Ureter (tissue), 1 donor: ENCODE measurements at regions not wholly inside any gene's neighbourhood (a gene's known extent, or its start where the extent isn't known, plus 50 kb on each side); places are given as distances from the start of the nearest gene placed in this dataset.
"Not testable (repeated sequence)": the region's sequence is repeated elsewhere in the genome, so short reads cannot be mapped to it uniquely, and the experiment has no call there.

ENCODE experiments used
- DNase-seq: peaks from one replicate; pipeline ENCODE4 v3.0.0-alpha.2; 2020; ENCODE audit warnings: low spot score
- donor health status: DM: yes; HTN: yes; CAD: no.

DNA sequence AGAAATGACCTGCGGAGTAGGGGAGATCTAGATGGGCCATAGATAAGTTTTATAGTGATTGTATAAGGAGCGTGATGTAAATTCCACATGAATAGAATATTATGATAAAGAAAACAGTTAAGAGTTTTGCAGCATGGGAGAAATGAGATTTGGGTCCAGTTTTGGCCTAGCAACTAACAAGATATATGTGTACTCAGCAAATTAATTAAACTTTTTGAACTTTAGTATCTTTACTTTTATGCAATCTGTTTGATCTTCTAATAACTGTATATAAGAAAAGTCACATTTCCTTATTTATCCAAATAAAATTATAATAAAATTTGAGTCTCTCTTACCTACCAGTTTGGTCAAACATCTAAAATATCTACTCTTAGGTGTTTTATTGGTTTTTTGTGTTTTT, 1011.8 kb upstream of the NCAM2 start:
- DNase-seq: no peak

DNA sequence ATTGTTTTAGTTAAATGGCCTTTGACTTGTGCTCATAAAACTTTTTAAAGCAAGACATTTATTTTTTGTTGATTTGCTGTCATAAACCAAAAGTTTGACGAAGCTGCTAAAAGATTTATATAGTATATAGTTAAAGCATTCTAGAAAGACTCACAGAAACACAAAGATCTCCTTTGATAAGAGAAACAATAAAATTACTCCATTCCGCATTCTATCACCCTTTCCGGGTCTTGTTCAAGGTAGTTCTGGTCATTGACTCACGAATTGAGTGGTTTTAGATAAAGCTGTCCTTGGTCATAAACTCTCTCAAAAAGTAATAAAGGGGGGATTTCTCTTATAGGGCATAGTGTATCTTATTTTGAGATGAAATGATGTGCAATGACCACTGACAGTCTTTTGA, 1010.5 kb upstream of the NCAM2 start:
- no peak for DNase-seq

DNA sequence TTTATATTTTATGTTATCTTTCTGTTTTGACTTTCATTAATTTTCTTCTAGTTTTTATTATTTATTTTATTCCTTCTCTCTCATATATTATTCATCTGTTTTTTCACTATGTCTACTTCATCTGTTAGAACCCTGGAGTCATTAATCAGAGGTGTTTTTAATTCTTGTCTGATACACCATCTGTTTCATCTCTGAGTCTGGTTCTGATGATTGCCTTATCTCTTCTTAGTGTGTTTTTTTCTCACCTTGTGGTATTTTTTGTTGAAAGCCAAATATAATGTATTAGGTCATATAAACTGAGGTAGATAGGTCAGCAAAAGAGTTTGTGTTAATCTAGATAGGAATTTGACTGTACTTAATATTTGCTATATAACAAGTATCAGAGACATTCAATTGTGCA, 1005.7 kb upstream of the NCAM2 start:
- DNase-seq: no peak

GRCh38 chr21:19993268-19993667, 1004.9 kb upstream of the NCAM2 start:
- DNase-seq: no peak

DNA sequence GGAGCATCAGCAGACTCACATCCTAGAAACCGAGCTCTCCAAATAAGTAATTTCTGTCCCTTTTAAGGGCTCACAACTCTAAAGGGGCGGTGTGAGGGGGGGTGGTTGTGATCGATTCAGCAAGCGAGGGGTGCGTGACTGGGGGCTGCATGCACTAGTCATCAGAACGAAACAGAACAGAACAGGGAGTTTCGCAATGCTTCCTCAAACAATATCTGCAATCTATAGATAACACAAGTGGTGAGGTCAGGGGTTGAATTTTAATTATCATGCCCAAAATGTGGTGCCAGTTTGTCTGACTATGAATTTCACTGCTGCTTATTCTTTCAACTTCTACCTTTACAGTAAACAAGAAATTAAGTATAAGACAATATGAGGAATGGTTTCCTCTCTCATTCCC, 1003.0 kb upstream of the NCAM2 start:
- DNase-seq: no peak

DNA sequence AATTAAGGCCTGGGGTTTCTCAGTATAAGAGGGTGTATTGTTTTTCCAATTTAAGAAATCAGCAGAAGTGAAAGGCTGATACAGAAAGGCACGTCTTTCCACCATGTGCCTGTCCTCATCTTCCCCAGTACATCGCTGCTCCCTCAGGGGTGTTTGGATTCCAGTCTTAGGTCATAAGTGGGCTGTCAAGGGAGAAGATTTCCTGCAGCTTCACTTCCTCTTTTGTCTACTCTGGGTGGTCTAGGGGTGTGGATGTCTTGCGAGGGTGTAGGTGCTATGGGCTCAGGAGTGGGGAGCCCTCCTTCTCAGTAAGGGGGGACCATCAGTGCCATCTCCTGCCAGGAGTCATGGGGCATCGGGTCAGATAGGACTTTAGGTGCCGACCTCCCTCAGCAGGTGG, 999.8 kb upstream of the NCAM2 start:
- DNase-seq: no peak

DNA sequence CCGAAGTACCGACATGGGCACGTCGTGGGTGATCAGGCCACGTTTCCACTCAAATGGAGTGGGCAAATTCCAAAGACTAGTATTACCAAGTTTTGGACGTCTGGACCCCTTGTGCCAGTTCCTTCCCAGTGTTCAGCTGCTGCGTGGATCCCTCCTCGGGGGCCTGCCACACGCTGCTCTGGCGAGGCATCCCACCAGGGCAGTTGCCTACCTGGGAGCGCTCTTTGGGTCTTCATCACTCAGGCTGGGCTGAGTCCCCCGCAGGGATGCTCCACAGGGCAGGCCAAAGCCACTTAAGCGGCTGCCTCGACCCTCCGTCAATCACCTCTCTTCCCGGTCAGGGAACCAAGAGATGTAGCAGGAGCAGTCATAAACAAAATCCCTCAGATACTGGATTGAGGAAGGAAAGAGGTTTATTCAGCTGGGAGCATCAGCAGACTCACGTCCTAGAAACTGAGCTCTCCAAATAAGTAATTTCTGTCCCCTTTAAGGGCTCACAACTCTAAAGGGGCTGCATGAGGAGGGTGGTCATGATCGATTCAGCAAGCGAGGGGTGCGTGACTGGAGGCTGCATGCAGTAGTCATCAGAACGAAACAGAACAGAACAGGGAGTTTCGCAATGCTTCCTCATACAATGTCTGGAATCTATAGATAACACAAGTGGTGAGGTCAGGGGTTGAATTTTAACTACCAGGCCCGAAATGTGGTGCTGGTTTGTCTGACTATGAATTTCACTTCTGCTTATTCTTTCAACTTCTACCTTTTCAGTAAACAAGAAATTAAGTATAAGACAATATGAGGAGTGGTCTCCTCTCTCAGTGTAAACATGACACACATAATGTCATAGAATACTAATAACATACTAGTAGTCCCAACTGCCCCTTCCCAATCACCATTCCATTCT, 998.6 kb upstream of the NCAM2 start:
- DNase-seq: no peak

DNA sequence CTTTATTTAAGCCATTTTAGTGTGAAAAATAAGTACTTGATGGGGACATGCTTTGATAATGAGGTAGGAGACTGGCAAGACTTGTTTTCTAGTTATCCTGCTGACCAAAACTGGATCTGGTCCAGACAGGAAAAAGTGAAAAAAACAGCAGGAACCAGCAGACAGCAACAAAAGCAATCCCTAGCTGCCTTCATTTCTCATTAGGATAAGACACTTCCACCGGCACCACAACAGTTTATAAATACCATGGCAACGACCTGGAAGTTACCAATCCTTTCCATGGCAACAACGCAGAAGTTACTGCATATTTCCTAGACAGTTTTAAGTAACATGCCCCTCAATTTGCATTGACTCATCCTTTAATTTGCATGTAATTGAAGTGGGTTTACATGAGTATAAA, 993.8 kb upstream of the NCAM2 start:
- no peak for DNase-seq

GRCh38 chr21:20010691-20011200, 987.5 kb upstream of the NCAM2 start:
- DNase-seq: no peak

GRCh38 chr21:20013851-20014250, 984.4 kb upstream of the NCAM2 start:
- DNase-seq: no peak

GRCh38 chr21:20016435-20017005, 981.7 kb upstream of the NCAM2 start:
- DNase-seq: no peak

GRCh38 chr21:20020026-20020425, 978.2 kb upstream of the NCAM2 start:
- DNase-seq: no peak

- DNase-seq: no peak
Measured at GRCh38 chr21:20023193-20023592, 975.0 kb upstream of the NCAM2 start.

DNA sequence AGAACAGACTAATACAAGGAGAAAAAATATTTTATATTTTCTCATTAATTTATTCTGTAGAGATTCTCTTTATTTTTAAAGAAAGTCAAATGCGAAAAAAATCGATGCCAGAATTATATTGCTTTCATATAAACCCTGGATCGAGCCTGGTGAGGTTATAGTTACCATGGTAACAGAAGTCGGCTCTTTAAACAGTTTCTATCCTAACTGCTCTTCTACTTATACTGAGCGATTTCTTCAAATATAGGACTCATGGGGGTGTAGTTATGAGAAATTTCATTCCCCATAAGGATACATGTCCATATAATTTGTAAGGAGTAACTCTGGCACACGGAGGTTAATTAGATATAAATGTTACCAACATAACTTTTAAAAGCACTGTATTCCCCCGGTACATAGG, 973.5 kb upstream of the NCAM2 start:
- no peak for DNase-seq

DNA sequence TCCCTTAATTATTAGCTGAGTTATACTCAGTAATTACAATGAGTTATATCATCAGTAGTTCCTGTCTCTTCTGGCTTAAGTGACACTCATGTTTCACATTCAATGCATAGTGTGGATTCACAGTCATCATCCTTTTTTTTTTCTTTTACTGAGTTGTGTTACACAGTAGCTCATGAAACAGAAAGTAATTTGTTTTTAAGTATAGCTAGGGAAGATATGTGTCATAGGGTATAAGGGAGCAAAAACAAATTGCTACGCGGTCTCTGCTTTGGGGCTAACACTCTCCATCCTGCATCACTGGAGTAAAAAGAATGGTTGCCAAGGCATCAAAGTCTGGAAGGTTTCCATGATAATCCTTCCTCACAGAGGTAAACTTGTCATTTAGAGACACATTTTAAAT, 971.7 kb upstream of the NCAM2 start:
- DNase-seq: no peak

- DNase-seq: no peak
Measured at GRCh38 chr21:20030390-20030789, 967.8 kb upstream of the NCAM2 start.

GRCh38 chr21:20031807-20032206, 966.4 kb upstream of the NCAM2 start:
- DNase-seq: no peak

- no peak for DNase-seq
Measured at GRCh38 chr21:20040768-20041167, 957.4 kb upstream of the NCAM2 start.

GRCh38 chr21:20045197-20045596, 953.0 kb upstream of the NCAM2 start:
- no peak for DNase-seq

DNA sequence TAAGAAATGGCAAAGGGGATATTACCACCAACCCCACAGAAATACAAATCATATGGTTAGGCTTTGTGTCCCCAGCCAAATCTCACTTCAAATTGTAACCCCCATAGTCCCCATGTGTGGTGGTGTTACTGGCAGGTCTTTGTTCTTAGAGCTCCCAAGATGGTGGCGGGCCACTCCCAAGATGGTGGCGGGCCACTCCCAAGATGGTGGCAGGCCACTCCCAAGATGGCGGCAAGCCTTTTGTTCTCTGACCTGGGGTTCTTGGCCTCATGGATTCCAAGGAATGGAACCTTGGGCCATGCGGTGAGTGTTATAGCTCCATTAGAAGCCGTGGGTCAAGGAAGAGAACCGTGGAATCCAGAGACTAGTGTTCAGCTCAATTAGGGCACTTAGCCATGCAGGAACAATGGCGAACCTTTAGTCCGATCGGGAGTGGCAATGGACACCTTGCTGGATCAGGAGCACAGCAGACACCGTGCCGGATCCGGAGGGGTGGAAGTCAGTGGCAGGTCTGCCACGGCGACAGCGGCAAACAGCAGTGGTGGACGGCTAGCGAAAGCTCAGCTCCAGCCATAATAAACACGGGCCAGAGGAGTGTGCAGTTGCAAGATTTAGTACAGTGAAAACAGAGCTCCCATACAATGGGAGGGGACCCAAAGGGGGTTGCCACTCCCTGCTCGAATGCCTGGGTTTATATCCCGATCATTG, 949.9 kb upstream of the NCAM2 start:
- DNase-seq: not testable (repeated sequence)

- no peak for DNase-seq
Measured at GRCh38 chr21:20083336-20083735, 914.9 kb upstream of the NCAM2 start.

DNA sequence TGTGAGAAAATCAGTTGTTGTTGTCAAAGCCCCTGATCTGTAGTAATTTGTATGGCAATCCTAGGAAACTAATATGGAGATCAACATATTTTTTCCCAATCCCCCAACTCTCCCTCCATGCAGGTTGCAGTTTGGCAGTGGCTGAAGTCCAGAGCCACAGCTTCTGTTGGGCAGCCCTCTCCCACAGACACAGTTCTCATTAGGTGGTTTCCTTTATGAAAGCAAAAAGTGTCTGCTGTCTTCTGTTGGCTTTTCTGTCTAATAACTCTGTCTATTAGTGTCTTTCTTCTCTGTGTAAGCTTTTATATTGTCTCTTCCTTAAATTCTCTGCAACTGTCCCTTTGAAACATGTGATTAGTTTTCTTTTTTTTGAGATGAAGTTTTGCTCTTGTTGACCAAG, 914.3 kb upstream of the NCAM2 start:
- no peak for DNase-seq

DNA sequence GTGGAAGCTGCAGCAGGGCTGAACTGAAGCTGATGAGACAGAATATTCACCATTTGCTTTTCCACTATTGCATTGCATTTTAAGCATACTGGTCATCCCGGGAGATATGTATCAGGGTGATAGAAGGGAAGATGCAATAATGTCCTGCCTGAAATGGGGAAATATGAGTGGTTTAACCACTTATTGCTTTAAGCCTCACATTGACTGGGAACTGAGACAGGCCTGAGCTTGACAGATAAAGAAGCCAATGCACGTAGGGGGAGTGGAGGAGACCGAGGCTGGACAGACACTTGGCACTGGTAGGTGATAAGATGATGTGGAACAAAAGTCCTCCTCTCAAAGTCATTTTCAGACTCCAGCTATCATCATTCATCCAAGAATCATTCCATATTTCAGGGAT, 911.7 kb upstream of the NCAM2 start:
- DNase-seq: no peak
